C4-2B (cell line): ENCODE measurements at regions not wholly inside any gene's neighbourhood (a gene's known extent, or its start where the extent isn't known, plus 50 kb on each side); places are given as distances from the start of the nearest gene placed in this dataset.

Source experiments
- H3K27ac ChIP-seq: fragments of 450-650 bp; 2 replicates; pipeline ENCODE4 v1.5.1; 2017
- ZFX ChIP-seq: fragments of 450-650 bp; IDR thresholded peaks from 2 replicates; pipeline ENCODE4 v1.6.1; 2017
- TF ChIP-seq, protein P1 (sequence below): fragments of 450-650 bp; conservative IDR thresholded peaks from 2 replicates; pipeline ENCODE4 v1.5.1; 2017; ENCODE audit warnings: mild to moderate bottlenecking

DNA sequence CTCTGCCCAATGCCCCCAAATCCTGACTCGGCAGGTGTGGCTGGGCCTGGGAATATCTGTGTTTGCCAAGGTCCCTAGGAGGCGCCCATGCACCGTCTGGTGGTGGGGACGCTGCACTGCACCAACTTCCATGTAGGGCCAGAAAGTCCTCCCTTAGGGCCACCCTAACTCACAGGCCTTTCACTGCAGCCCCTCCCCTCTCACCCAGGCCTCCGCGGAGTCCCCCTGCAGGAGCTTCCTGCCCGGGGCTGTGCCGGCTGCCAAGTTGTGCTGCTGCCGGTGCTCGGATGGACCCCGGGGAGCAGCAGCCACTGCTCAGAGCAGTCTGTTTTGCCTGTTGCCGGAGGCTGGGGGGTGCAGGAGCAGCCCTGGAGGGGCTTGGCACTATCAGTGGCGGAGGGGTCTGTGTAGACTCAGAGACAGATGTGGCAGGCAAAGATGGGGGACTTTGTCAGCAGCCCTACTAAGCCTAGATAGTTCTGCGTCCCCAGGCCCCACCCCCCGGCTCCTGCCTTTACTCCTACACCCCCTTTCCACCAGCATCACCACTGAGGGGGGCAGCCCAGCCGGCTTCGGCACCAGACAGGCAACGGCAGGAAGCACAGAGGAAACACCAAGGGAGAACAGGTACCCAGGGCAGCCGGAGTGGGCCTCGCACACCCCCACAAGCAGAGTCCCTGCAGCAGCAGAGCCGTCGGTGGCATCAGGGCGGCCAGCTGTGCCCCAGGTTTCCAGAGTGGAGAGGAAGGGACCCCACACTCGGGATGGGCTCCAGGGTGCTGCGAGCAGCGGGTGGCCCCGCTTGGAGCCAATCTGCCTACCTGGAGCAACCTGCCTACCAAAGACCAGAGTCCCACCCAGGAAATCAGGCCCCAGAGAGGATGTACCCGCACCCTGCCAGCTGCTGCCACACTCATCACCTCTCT, 124.3 kb downstream of the TRIM29 start:
- H3K27ac ChIP-seq, result no peak overlapping the region
- TF ChIP-seq, protein P1, sequence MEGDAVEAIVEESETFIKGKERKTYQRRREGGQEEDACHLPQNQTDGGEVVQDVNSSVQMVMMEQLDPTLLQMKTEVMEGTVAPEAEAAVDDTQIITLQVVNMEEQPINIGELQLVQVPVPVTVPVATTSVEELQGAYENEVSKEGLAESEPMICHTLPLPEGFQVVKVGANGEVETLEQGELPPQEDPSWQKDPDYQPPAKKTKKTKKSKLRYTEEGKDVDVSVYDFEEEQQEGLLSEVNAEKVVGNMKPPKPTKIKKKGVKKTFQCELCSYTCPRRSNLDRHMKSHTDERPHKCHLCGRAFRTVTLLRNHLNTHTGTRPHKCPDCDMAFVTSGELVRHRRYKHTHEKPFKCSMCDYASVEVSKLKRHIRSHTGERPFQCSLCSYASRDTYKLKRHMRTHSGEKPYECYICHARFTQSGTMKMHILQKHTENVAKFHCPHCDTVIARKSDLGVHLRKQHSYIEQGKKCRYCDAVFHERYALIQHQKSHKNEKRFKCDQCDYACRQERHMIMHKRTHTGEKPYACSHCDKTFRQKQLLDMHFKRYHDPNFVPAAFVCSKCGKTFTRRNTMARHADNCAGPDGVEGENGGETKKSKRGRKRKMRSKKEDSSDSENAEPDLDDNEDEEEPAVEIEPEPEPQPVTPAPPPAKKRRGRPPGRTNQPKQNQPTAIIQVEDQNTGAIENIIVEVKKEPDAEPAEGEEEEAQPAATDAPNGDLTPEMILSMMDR, result peak; percentile 92
- TF ChIP-seq ZFX, result no peak

DNA sequence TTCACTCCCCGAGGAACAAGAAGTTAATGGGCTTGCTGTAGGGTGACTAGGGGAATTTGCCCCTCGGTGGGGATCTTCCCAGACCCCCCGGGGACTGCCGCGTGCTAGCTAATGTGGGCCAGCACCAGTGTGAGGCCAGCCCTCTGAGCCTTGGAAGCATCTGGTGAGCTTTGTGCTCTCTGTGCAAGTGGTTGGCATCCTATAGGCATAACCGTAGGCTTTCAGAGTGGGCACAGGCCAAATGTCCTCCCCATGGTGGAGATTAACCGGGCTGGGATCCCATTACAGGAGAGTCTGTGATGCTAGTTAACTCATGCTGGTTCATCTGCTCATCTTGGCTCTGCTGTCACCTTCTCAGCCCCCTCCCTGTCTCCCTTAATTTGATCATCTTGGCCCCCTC, 125.7 kb downstream of the TRIM29 start:
- no peak for TF ChIP-seq ZFX
- TF ChIP-seq, protein P1, result no peak
- H3K27ac ChIP-seq, result no peak overlapping the region

DNA sequence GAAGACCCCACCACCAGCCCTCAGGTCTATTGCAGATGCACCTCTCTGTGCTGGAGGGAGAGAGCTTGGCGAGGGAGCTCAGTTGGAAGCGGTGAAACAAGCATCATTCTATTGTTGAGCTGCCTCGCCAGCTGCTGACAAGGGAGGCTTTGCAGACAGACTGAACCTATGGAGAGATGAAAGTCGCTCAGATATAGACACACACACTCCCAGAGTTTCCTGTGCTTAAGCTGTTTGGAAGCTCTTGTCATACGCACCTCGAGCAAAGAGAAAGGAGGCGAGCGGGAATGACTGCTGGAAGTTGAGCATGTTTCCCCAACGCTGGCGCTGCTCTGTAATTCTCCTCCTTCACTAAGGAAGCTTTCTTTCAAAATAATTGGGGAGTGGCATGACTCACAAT, 126.1 kb downstream of the TRIM29 start:
- TF ChIP-seq, protein P1, result no peak
- no peak for TF ChIP-seq ZFX
- no peak overlapping the region for H3K27ac ChIP-seq

DNA sequence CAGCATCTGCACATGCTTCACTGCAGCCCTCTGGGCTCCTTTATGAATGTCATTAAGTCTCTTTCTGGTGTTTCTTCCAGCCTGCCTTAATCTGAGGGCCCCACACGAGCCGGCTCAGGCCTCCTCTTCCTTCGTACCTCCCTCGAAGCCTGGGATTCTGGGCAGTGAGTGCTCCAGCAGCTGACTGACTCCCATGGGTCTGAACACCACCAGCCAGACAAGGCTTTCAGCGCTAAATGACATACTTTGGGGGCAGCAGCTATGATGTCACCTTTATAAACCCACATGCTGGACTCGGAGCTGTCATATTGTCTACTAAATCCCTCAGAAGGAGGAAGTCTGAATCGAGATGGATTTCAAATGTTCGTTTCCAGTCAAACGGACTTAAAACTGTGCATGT, 127.1 kb downstream of the TRIM29 start:
- H3K27ac ChIP-seq, result no peak overlapping the region
- TF ChIP-seq, protein P1, result no peak
- TF ChIP-seq ZFX, result no peak

DNA sequence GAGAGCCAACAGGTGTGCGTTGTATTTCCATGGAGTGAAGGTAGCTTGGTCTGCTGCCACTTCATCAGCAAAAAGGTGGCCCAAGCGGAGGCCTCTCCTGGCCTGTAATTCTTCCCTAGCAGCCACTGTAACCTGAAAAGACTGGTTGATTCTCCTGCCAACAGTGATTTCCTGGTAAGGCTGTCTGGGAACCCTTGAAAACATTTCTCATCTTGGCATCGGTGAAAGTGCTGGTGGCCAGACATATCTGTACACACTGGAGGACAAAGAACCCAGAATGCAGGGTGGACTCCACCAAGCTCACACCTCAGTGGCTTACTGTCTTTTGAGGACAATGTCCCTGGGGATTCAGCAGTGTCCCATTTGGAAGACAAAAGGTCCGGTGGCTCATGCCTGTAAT, 128.0 kb downstream of the TRIM29 start:
- H3K27ac ChIP-seq, result no peak overlapping the region
- TF ChIP-seq ZFX, result no peak
- TF ChIP-seq, protein P1, result no peak

DNA sequence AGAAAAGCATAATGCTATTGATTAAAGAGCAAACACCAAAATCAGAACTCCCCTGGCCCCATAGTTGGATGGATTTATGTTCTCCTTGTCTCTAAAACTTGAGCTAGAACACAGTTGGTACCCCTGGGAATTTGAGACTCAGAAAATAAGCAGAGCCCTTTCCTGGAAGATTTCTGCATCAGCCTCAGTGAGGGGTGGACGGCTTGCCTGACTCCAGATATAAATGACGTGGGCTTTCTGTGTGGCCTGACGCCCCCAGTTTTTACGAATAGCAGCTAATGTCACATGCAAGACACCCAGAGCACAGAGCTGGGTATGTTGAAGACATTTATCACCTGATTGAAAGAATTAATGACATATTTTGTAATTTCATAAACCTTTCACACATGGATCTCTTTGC, 130.8 kb downstream of the TRIM29 start:
- H3K27ac ChIP-seq, result no peak overlapping the region
- TF ChIP-seq, protein P1, result no peak
- TF ChIP-seq ZFX, result no peak

DNA sequence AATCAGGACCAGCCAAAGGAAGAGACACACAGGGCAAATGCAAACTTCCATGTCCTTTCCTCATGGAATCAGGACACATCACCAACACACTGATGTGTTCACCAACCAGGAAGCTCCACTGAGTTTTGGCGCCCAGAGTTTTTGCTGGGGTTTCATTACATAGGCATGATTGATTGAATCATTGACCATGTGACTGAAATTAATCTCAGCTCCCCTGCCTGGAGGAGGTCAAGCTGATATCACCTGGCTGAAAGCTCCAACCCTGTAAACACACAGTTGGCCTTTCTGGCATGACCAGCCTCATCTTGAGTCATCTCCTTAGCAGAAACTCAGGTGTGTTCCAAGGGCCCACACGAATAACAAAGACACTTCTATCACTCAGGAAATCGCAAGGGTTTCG, 133.2 kb downstream of the TRIM29 start:
- TF ChIP-seq ZFX, result no peak
- TF ChIP-seq, protein P1, result no peak
- H3K27ac ChIP-seq, result no peak overlapping the region
